Neural cell (in vitro differentiated cells): ENCODE measurements at regions not wholly inside any gene's neighbourhood (a gene's known extent, or its start where the extent isn't known, plus 50 kb on each side); places are given as distances from the start of the nearest gene placed in this dataset.

Experiments used
- H2AFZ ChIP-seq: fragments of 200-600, 300-800 bp; sonication (generic), shearing (Covaris generic); 2 replicates; pipeline ENCODE4 v1.6.0; 2014; ENCODE audit warnings: low read depth, mild to moderate bottlenecking, antibody characterized with exemption, low read length, moderate library complexity
- H3F3A ChIP-seq: fragments of 200-600 bp; shearing (Covaris generic); 2 replicates; pipeline ENCODE4 v1.6.1; 2016; ENCODE audit warnings: mild to moderate bottlenecking, moderate library complexity, mixed read lengths, antibody characterized with exemption, low read length; ENCODE audit not compliant: insufficient read depth, poor library complexity, severe bottlenecking
- H3K27ac ChIP-seq: fragments of 200-600, 300-800 bp; sonication (generic), shearing (Covaris generic); 2 replicates; pipeline ENCODE4 v1.5.1; 2014; ENCODE audit warnings: mild to moderate bottlenecking, low read length, moderate library complexity
- H3K27me3 ChIP-seq: fragments of 300-800, 200-600 bp; sonication (generic), shearing (Covaris generic); 2 replicates; pipeline ENCODE4 v1.6.0; 2014; ENCODE audit warnings: mild to moderate bottlenecking, low read depth, low read length, moderate library complexity; ENCODE audit not compliant: insufficient read depth
- H3K36me3 ChIP-seq: fragments of 300-800, 200-600 bp; sonication (generic), shearing (Covaris generic); 2 replicates; pipeline ENCODE4 v1.5.1; 2014; ENCODE audit warnings: mild to moderate bottlenecking, antibody characterized with exemption, low read length, moderate library complexity; ENCODE audit not compliant: insufficient read depth
- H3K4me2 ChIP-seq: fragments of 300-800, 200-600 bp; sonication (generic), shearing (Covaris generic); 2 replicates; pipeline ENCODE4 v1.6.0; 2014; ENCODE audit warnings: mild to moderate bottlenecking, low read length
- H3K4me3 ChIP-seq: fragments of 300-800, 200-600 bp; sonication (generic), shearing (Covaris generic); 2 replicates; pipeline ENCODE4 v1.5.1; 2014; ENCODE audit warnings: mild to moderate bottlenecking, low read length, moderate library complexity
- H3K79me2 ChIP-seq: fragments of 200-600 bp; shearing (Covaris generic); replicated peaks from 2 replicates; pipeline ENCODE4 v1.6.0; 2014; ENCODE audit warnings: mild to moderate bottlenecking, low read length, moderate library complexity; ENCODE audit not compliant: insufficient read depth
- H3K9ac ChIP-seq: fragments of 300-800, 200-600 bp; sonication (generic), shearing (Covaris generic); 2 replicates; pipeline ENCODE4 v1.6.1; 2016; ENCODE audit warnings: mild to moderate bottlenecking, low read length, mixed read lengths
- H3K9me2 ChIP-seq: fragments of 200-600 bp; shearing (Covaris generic); 2 replicates; pipeline ENCODE4 v1.6.1; 2016; ENCODE audit warnings: mild to moderate bottlenecking, low read length, mixed read lengths; ENCODE audit not compliant: insufficient read depth
- H3K9me3 ChIP-seq: fragments of 200-600, 300-800 bp; sonication (generic), shearing (Covaris generic); 2 replicates; pipeline ENCODE4 v1.6.1; 2016; ENCODE audit warnings: mild to moderate bottlenecking, mixed run types, low read length, moderate library complexity, mixed read lengths
- H4K20me1 ChIP-seq: fragments of 200-600 bp; shearing (Covaris generic); 2 replicates; pipeline ENCODE4 v1.6.1; 2016; ENCODE audit warnings: mild to moderate bottlenecking, mixed run types; ENCODE audit not compliant: insufficient read depth
- EP300 ChIP-seq: fragments of 450-650 bp; conservative IDR thresholded peaks from 2 replicates; pipeline ENCODE4 v1.6.1; 2014; ENCODE audit warnings: antibody characterized with exemption, mild to moderate bottlenecking, moderate library complexity; ENCODE audit not compliant: poor library complexity, severe bottlenecking
- EZH2 ChIP-seq: fragments of 200-600, 300-800 bp; shearing (Covaris generic), sonication (generic); IDR thresholded peaks from 2 replicates; pipeline ENCODE4 v1.6.1; 2014; ENCODE audit warnings: antibody characterized with exemption, low read length, borderline replicate concordance, mild to moderate bottlenecking; ENCODE audit not compliant: insufficient read depth, poor library complexity, severe bottlenecking
- MXI1 ChIP-seq: fragments of 450-650 bp; conservative IDR thresholded peaks from 2 replicates; pipeline ENCODE4 v1.6.1; 2014; ENCODE audit warnings: antibody characterized with exemption, mild to moderate bottlenecking; ENCODE audit not compliant: poor library complexity, severe bottlenecking
- POLR2AphosphoS5 ChIP-seq: IDR thresholded peaks from 2 replicates; pipeline ENCODE4 v1.6.1; 2012
- RAD21 ChIP-seq: fragments of 450-650 bp; conservative IDR thresholded peaks from 2 replicates; pipeline ENCODE4 v1.6.1; 2014; ENCODE audit warnings: antibody characterized with exemption, mild to moderate bottlenecking, moderate library complexity
- SMC3 ChIP-seq: fragments of 450-650 bp; conservative IDR thresholded peaks from 2 replicates; pipeline ENCODE4 v1.6.1; 2014; ENCODE audit warnings: antibody characterized with exemption, mild to moderate bottlenecking, moderate library complexity; ENCODE audit not compliant: poor library complexity
- TAF1 ChIP-seq: IDR thresholded peaks from 2 replicates; pipeline ENCODE4 v1.6.1; 2012; ENCODE audit warnings: low read depth
- TF ChIP-seq, protein P1 (sequence below): IDR thresholded peaks from 2 replicates; pipeline ENCODE4 v1.6.1; 2012; ENCODE audit warnings: borderline replicate concordance
- TF ChIP-seq, protein P2 (sequence below): fragments of 450-650 bp; IDR thresholded peaks from 2 replicates; pipeline ENCODE4 v1.5.1; 2014; ENCODE audit warnings: antibody characterized with exemption, mild to moderate bottlenecking, moderate library complexity; ENCODE audit not compliant: poor library complexity, severe bottlenecking

DNA sequence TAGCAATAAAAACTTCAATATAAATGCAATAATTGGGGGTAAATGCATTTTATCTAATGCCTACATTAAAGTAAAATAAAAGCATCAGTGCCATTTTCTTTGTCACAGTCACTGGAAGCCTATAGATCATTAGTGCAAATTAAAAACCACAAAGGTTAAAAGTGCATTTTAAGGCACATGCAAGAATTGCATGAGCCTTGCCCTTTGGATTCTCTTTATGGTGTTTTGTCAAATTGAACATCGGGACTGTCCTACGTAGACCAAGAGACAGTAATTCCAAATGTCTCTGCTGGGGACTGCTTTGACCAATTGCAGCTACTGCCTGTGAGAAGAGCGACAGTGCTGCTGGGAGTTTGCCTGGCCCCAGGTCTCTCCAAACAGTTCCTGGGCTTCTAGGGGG is 130.3 kb upstream of the SATB2 start:
- Histone ChIP-seq H3F3A (peaks cover 8% of the 10 kb centered on the region), H3K9me2 (no peaks in the 10 kb centered on the region), H3K4me3 (no peak overlapping the region), H3K4me2 (no peak overlapping the region), H3K79me2 (no peaks in the 10 kb centered on the region), H3K27me3 (no peaks in the 10 kb centered on the region), H4K20me1 (no peaks in the 10 kb centered on the region), H3K9me3 (no peaks in the 10 kb centered on the region), H3K9ac (no peak overlapping the region), H2AFZ (no peak overlapping the region), H3K36me3 (no peaks in the 10 kb centered on the region), H3K27ac (no peak overlapping the region)
- TF ChIP-seq SMC3 (no peak), POLR2AphosphoS5 (no peak), EP300 (no peak), MXI1 (no peak), EZH2 (no peak), RAD21 (no peak), TAF1 (no peak)
- TF ChIP-seq, protein P1, sequence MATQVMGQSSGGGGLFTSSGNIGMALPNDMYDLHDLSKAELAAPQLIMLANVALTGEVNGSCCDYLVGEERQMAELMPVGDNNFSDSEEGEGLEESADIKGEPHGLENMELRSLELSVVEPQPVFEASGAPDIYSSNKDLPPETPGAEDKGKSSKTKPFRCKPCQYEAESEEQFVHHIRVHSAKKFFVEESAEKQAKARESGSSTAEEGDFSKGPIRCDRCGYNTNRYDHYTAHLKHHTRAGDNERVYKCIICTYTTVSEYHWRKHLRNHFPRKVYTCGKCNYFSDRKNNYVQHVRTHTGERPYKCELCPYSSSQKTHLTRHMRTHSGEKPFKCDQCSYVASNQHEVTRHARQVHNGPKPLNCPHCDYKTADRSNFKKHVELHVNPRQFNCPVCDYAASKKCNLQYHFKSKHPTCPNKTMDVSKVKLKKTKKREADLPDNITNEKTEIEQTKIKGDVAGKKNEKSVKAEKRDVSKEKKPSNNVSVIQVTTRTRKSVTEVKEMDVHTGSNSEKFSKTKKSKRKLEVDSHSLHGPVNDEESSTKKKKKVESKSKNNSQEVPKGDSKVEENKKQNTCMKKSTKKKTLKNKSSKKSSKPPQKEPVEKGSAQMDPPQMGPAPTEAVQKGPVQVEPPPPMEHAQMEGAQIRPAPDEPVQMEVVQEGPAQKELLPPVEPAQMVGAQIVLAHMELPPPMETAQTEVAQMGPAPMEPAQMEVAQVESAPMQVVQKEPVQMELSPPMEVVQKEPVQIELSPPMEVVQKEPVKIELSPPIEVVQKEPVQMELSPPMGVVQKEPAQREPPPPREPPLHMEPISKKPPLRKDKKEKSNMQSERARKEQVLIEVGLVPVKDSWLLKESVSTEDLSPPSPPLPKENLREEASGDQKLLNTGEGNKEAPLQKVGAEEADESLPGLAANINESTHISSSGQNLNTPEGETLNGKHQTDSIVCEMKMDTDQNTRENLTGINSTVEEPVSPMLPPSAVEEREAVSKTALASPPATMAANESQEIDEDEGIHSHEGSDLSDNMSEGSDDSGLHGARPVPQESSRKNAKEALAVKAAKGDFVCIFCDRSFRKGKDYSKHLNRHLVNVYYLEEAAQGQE: no peak
- TF ChIP-seq, protein P2, sequence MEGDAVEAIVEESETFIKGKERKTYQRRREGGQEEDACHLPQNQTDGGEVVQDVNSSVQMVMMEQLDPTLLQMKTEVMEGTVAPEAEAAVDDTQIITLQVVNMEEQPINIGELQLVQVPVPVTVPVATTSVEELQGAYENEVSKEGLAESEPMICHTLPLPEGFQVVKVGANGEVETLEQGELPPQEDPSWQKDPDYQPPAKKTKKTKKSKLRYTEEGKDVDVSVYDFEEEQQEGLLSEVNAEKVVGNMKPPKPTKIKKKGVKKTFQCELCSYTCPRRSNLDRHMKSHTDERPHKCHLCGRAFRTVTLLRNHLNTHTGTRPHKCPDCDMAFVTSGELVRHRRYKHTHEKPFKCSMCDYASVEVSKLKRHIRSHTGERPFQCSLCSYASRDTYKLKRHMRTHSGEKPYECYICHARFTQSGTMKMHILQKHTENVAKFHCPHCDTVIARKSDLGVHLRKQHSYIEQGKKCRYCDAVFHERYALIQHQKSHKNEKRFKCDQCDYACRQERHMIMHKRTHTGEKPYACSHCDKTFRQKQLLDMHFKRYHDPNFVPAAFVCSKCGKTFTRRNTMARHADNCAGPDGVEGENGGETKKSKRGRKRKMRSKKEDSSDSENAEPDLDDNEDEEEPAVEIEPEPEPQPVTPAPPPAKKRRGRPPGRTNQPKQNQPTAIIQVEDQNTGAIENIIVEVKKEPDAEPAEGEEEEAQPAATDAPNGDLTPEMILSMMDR: no peak

DNA sequence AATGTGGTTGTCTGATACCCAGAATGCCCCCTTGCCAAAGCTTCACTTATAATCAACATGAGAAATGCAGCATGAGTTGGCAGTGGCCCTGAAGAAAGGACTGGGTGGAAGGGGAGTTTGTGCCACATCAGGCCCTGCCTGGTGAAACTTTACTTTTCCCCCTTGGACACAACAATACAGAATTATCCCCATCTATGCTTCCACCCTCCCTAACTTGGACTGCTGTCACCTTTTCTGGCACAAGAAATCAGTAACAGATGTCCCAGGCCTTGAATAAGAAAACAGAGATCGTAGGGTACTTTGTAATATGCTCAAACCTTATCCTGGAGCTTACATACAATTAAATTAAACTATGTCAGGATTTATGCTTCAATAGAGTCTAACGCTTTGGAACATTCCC is 128.9 kb upstream of the SATB2 start:
- H4K20me1 ChIP-seq: no peaks in the 10 kb centered on the region
- H3F3A ChIP-seq: peaks cover 8% of the 10 kb centered on the region
- H3K36me3 ChIP-seq: no peaks in the 10 kb centered on the region
- TF ChIP-seq, protein P2: no peak
- TF ChIP-seq SMC3 (no peak), EP300 (no peak), POLR2AphosphoS5 (no peak), RAD21 (no peak), MXI1 (no peak), EZH2 (no peak), TAF1 (no peak)
- TF ChIP-seq, protein P1: no peak
- H3K4me2 ChIP-seq: no peak overlapping the region
- no peaks in the 10 kb centered on the region for H3K9me2 ChIP-seq
- H3K9ac ChIP-seq: no peak overlapping the region
- no peak overlapping the region for H3K4me3 ChIP-seq
- H3K9me3 ChIP-seq: no peaks in the 10 kb centered on the region
- no peak overlapping the region for H2AFZ ChIP-seq
- no peak overlapping the region for H3K27ac ChIP-seq
- H3K27me3 ChIP-seq: no peaks in the 10 kb centered on the region
- H3K79me2 ChIP-seq: no peaks in the 10 kb centered on the region
